ENCODE measurements at regions not wholly inside any gene's neighbourhood (a gene's known extent, or its start where the extent isn't known, plus 50 kb on each side); places are given as distances from the start of the nearest gene placed in this dataset.
"Not testable (repeated sequence)": the region's sequence is repeated elsewhere in the genome, so short reads cannot be mapped to it uniquely, and the experiment has no call there.

- DNase-seq (ENCODE audit: low spot score) = no peak
- no peak overlapping the region for H3K27ac Mint-ChIP-seq
- TF ChIP-seq MYBL2 (CRISPR knock-in tag; IDR thresholded peaks at IDR 0.05) = no peak
- TF ChIP-seq JUN (CRISPR knock-in tag; IDR thresholded peaks at IDR 0.05) = no peak
- no peak for TF ChIP-seq IRF1 (CRISPR knock-in tag; IDR thresholded peaks at IDR 0.05)
- no peak for TF ChIP-seq ZNF121 (CRISPR knock-in tag; IDR thresholded peaks at IDR 0.05)
- no peak for TF ChIP-seq ZNF232 (CRISPR knock-in tag; IDR thresholded peaks at IDR 0.05)
- TF ChIP-seq ATF1 (CRISPR knock-in tag; IDR thresholded peaks at IDR 0.05) = no peak
- TF ChIP-seq, protein P1, sequence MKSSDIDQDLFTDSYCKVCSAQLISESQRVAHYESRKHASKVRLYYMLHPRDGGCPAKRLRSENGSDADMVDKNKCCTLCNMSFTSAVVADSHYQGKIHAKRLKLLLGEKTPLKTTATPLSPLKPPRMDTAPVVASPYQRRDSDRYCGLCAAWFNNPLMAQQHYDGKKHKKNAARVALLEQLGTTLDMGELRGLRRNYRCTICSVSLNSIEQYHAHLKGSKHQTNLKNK (CRISPR knock-in tag; IDR thresholded peaks at IDR 0.05) = no peak
- no peak for TF ChIP-seq ZNF263 (CRISPR knock-in tag; IDR thresholded peaks at IDR 0.05; ENCODE audit: low read depth)
- no peak for TF ChIP-seq ETV6 (CRISPR knock-in tag; IDR thresholded peaks at IDR 0.05)
- no peak for TF ChIP-seq NR1H2 (CRISPR knock-in tag; IDR thresholded peaks at IDR 0.05)
- no peak for TF ChIP-seq CREB1 (CRISPR knock-in tag; IDR thresholded peaks at IDR 0.05)
- TF ChIP-seq, protein P2, sequence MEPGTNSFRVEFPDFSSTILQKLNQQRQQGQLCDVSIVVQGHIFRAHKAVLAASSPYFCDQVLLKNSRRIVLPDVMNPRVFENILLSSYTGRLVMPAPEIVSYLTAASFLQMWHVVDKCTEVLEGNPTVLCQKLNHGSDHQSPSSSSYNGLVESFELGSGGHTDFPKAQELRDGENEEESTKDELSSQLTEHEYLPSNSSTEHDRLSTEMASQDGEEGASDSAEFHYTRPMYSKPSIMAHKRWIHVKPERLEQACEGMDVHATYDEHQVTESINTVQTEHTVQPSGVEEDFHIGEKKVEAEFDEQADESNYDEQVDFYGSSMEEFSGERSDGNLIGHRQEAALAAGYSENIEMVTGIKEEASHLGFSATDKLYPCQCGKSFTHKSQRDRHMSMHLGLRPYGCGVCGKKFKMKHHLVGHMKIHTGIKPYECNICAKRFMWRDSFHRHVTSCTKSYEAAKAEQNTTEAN (CRISPR knock-in tag; IDR thresholded peaks at IDR 0.05) = no peak
- no peak for TF ChIP-seq IRF2 (CRISPR knock-in tag; IDR thresholded peaks at IDR 0.05; ENCODE audit: borderline replicate concordance, low read depth)
- TF ChIP-seq SOX15 (CRISPR knock-in tag; IDR thresholded peaks at IDR 0.05) = no peak
- TF ChIP-seq ZNF512 (CRISPR knock-in tag; IDR thresholded peaks at IDR 0.05; ENCODE audit: borderline replicate concordance) = no peak
- TF ChIP-seq ATF3 (CRISPR knock-in tag; conservative IDR thresholded peaks at IDR 0.05) = no peak
- no peak for TF ChIP-seq RELA (CRISPR knock-in tag; IDR thresholded peaks at IDR 0.05; ENCODE audit: borderline replicate concordance)
- TF ChIP-seq E2F4 (CRISPR knock-in tag; IDR thresholded peaks at IDR 0.05; ENCODE audit: borderline replicate concordance, low read depth) = no peak
- no peak for TF ChIP-seq ZNF317 (CRISPR knock-in tag; IDR thresholded peaks at IDR 0.05; ENCODE audit: borderline replicate concordance, low read depth)
- TF ChIP-seq ZNF281 (CRISPR knock-in tag; IDR thresholded peaks at IDR 0.05) = no peak
- no peaks in the 10 kb centered on the region for H3K4me1 Mint-ChIP-seq
- no peaks in the 10 kb centered on the region for H3K36me3 Mint-ChIP-seq
- H3K27me3 Mint-ChIP-seq (ENCODE audit: low read depth) = no peaks in the 10 kb centered on the region
- H3K4me3 Mint-ChIP-seq = no peak overlapping the region
- H3K9me3 Mint-ChIP-seq = 0 out of 2 replicates have a peak, but pooled peaks cover 6% of the 10 kb centered on the region
- ChIA-PET POLR2A (interaction anchor here (0.7 kb wide), 1 partner anchor 534 kb away, joined by 3 read pairs; no protein-coding TSS in a partner anchor), CTCF (no interaction called here)
- no peak for ATAC-seq
Measured at GRCh38 chr16:79834720-79835119, 234.2 kb upstream of the MAF start.

DNA sequence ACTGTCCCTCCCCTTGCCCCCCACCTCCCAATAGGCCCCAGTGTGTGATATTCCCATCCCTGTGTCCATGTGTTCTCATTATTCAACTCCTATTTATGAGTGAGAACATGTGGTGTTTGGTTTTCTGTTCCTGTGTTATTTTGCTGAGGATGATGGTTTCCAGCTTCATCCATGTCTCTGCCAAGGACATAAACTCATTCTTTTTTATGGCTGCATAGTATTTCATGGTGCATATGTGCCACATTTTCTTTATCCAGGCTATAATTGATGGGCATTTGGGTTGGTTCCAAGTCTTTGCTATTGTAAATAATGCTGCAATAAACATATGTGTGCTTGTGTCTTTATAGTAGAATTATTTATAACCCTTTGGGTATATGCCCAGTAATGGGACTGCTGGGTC is 233.5 kb upstream of the MAF start:
- CTCF ChIA-PET; H3K36me3 Mint-ChIP-seq; POLR2A ChIA-PET; H3K4me3 Mint-ChIP-seq; H3K27ac Mint-ChIP-seq; DNase-seq (ENCODE audit: low spot score); H3K4me1 Mint-ChIP-seq; H3K9me3 Mint-ChIP-seq; H3K27me3 Mint-ChIP-seq (ENCODE audit: low read depth); ATAC-seq: not testable (repeated sequence)

Measured in WTC11 (cell line).